ENCODE measurements at regions not wholly inside any gene's neighbourhood (a gene's known extent, or its start where the extent isn't known, plus 50 kb on each side); places are given as distances from the start of the nearest gene placed in this dataset.

GRCh38 chr2:16224298-16225045 lies 284.1 kb downstream of the MYCN start:
- Histone ChIP-seq H3K4me1 (peaks cover 0 to 13% (median 0%) of the 10 kb centered on the region in 3 donors), H3K27me3 (peaks cover 7% of the 10 kb centered on the region), H3K27ac (no peak overlapping the region), H3K9me3 (no peaks in the 10 kb centered on the region), H3K36me3 (no peaks in the 10 kb centered on the region), H3K4me3 (no peak overlapping the region)
- TF ChIP-seq POLR2A (IDR thresholded peaks at IDR 0.05) (no peak), POLR2AphosphoS5 (IDR thresholded peaks at IDR 0.05) (no peak), EP300 (IDR thresholded peaks at IDR 0.05) (no peak), CTCF (IDR thresholded peaks at IDR 0.05) (no peak)
- 79 to 81% methylated on average over 5 to 10 of the region's 14 CpGs for WGBS, 2 donors (ENCODE audit: low coverage in 1 of 2)
- no peak for ATAC-seq

GRCh38 chr2:16223841-16224177 lies 283.5 kb downstream of the MYCN start:
- no peak for TF ChIP-seq POLR2AphosphoS5 (IDR thresholded peaks at IDR 0.05)
- no peak for TF ChIP-seq CTCF (IDR thresholded peaks at IDR 0.05)
- TF ChIP-seq EP300 (IDR thresholded peaks at IDR 0.05) = no peak
- TF ChIP-seq POLR2A (IDR thresholded peaks at IDR 0.05) = no peak

GRCh38 chr2:16223161-16223840 lies 283.0 kb downstream of the MYCN start:
- no peak for TF ChIP-seq POLR2A (IDR thresholded peaks at IDR 0.05)
- no peak for TF ChIP-seq POLR2AphosphoS5 (IDR thresholded peaks at IDR 0.05)
- H3K27ac ChIP-seq = no peak overlapping the region
- no peaks in the 10 kb centered on the region for H3K36me3 ChIP-seq
- no peak for ATAC-seq
- 45 to 56% methylated on average over 7 to 12 of the region's 13 CpGs for WGBS, 2 donors (ENCODE audit: low coverage in 1 of 2)
- H3K4me3 ChIP-seq = no peak overlapping the region
- peaks cover 0 to 13% (median 0%) of the 10 kb centered on the region in 3 donors for H3K4me1 ChIP-seq
- peaks cover 7% of the 10 kb centered on the region for H3K27me3 ChIP-seq
- H3K9me3 ChIP-seq = no peaks in the 10 kb centered on the region

More at GRCh38 chr2:16223841-16224177, 283.5 kb downstream of the MYCN start:
- WGBS, 2 donors (ENCODE audit: low coverage in 1 of 2) = 88% methylated on average over 2 of the region's 3 CpGs; no CpG with 5 or more reads in 1 of the 2 donors
- peaks cover 7% of the 10 kb centered on the region for H3K27me3 ChIP-seq
- no peaks in the 10 kb centered on the region for H3K36me3 ChIP-seq
- H3K9me3 ChIP-seq = no peaks in the 10 kb centered on the region
- no peak overlapping the region for H3K4me3 ChIP-seq
- peaks cover 0 to 13% (median 0%) of the 10 kb centered on the region in 3 donors for H3K4me1 ChIP-seq
- no peak overlapping the region for H3K27ac ChIP-seq
- ATAC-seq = no peak

DNA sequence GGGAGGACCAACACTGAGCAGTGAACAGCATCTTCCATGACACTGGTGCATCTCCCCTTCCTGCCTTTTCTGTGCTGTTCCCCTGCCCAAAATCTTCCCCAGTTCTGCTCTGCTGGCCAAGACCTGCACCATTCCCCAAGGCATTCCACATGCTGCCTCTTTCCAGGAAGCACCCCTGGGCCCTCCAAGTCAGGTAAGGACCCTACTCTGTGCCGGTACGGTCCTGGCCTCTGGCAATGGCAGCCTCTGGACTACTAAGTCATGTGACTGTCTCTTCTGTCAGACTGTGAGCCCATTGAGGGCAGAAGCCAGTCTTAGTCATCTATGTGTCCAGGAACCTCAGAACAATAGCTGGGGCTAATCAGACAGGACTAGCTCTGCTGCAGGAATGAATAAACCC lies 282.0 kb downstream of the MYCN start:
- TF ChIP-seq EP300 (IDR thresholded peaks at IDR 0.05) (no peak), CTCF (IDR thresholded peaks at IDR 0.05) (no peak), POLR2AphosphoS5 (IDR thresholded peaks at IDR 0.05) (no peak), POLR2A (IDR thresholded peaks at IDR 0.05) (no peak)
- H3K27me3 ChIP-seq = peaks cover 7% of the 10 kb centered on the region
- no peak for ATAC-seq
- no peak overlapping the region for H3K4me3 ChIP-seq
- 83 to 100% methylated on average over 1 to 2 of the region's 2 CpGs for WGBS, 2 donors (ENCODE audit: low coverage in 1 of 2)
- H3K36me3 ChIP-seq = no peaks in the 10 kb centered on the region
- no peak overlapping the region for H3K27ac ChIP-seq
- H3K4me1 ChIP-seq = peaks cover 0 to 11% (median 0%) of the 10 kb centered on the region in 3 donors
- H3K9me3 ChIP-seq = no peaks in the 10 kb centered on the region

- Histone ChIP-seq H3K27me3 (peaks cover 7% of the 10 kb centered on the region), H3K4me3 (no peak overlapping the region), H3K4me1 (peaks cover 0 to 3% (median 0%) of the 10 kb centered on the region in 3 donors), H3K36me3 (no peaks in the 10 kb centered on the region), H3K27ac (no peak overlapping the region), H3K9me3 (no peaks in the 10 kb centered on the region)
- TF ChIP-seq EP300 (IDR thresholded peaks at IDR 0.05) (no peak), CTCF (IDR thresholded peaks at IDR 0.05) (no peak), POLR2AphosphoS5 (IDR thresholded peaks at IDR 0.05) (no peak), POLR2A (IDR thresholded peaks at IDR 0.05) (no peak)
- ATAC-seq = no peak
- WGBS, 2 donors (ENCODE audit: low coverage in 1 of 2) = 80 to 82% methylated on average over 7 of the region's 7 CpGs
Observed at GRCh38 chr2:16221461-16222010, 281.2 kb downstream of the MYCN start.

Measured in gastroesophageal sphincter (tissue), 4 donors.